Astrocyte (in vitro differentiated cells and primary cell): ENCODE measurements at regions not wholly inside any gene's neighbourhood (a gene's known extent, or its start where the extent isn't known, plus 50 kb on each side); places are given as distances from the start of the nearest gene placed in this dataset.

Experiments
- EZH2 ChIP-seq: IDR thresholded peaks from 2 replicates; pipeline ENCODE4 v1.6.1; 2012; ENCODE audit warnings: mild to moderate bottlenecking, low read length, inconsistent platforms; ENCODE audit not compliant: insufficient read depth
- TF ChIP-seq, protein P1 (sequence below): IDR thresholded peaks from 2 replicates; pipeline ENCODE4 v1.5.1; 2011; ENCODE audit warnings: low read depth, mild to moderate bottlenecking, inconsistent platforms, low read length, moderate library complexity; ENCODE audit not compliant: insufficient read depth

DNA sequence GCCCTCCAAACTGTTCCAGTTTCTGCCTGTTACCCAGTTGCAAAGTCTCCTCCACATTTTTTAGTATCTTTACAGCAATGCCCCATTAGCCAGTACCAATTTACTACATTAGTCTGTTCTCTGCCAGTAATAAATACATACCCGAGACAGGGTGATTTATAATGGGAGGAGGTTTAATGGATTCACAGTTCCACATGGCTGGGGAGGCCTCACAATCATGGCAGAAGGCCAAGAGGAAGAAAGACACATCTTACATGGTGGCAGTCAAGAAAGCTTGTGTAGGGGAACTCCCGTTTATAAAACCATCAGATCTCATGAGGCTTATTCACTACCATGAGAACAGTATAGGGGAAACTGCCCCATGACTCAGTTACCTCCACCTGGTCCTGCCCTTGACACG lies 600.7 kb upstream of the CDH6 start:
- TF ChIP-seq, protein P1, sequence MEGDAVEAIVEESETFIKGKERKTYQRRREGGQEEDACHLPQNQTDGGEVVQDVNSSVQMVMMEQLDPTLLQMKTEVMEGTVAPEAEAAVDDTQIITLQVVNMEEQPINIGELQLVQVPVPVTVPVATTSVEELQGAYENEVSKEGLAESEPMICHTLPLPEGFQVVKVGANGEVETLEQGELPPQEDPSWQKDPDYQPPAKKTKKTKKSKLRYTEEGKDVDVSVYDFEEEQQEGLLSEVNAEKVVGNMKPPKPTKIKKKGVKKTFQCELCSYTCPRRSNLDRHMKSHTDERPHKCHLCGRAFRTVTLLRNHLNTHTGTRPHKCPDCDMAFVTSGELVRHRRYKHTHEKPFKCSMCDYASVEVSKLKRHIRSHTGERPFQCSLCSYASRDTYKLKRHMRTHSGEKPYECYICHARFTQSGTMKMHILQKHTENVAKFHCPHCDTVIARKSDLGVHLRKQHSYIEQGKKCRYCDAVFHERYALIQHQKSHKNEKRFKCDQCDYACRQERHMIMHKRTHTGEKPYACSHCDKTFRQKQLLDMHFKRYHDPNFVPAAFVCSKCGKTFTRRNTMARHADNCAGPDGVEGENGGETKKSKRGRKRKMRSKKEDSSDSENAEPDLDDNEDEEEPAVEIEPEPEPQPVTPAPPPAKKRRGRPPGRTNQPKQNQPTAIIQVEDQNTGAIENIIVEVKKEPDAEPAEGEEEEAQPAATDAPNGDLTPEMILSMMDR = no peak
- TF ChIP-seq EZH2 = no peak
